Peyer's patch (tissue), 4 donors: ENCODE measurements at regions not wholly inside any gene's neighbourhood (a gene's known extent, or its start where the extent isn't known, plus 50 kb on each side); places are given as distances from the start of the nearest gene placed in this dataset.

Experiments used
- POLR2A ChIP-seq, 2 donors: fragments of 450-650 bp; IDR thresholded peaks; one replicate each; pipeline ENCODE4 v1.5.1; 2017; ENCODE audit warnings: antibody characterized with exemption in 2 of 2, mild to moderate bottlenecking in 2 of 2, moderate library complexity in 2 of 2
- TF ChIP-seq, protein P1 (sequence below), 6 experiments: fragments of 450-650 bp in 4 of 6; fragments of 200-600 bp in 2 of 6; sonication (generic) in 1 of 6; IDR thresholded peaks; one replicate each; pipeline ENCODE4 v1.5.1; 2017 to 2019; ENCODE audit warnings: antibody characterized with exemption in 6 of 6, mild to moderate bottlenecking in 3 of 6, moderate library complexity in 1 of 6

DNA sequence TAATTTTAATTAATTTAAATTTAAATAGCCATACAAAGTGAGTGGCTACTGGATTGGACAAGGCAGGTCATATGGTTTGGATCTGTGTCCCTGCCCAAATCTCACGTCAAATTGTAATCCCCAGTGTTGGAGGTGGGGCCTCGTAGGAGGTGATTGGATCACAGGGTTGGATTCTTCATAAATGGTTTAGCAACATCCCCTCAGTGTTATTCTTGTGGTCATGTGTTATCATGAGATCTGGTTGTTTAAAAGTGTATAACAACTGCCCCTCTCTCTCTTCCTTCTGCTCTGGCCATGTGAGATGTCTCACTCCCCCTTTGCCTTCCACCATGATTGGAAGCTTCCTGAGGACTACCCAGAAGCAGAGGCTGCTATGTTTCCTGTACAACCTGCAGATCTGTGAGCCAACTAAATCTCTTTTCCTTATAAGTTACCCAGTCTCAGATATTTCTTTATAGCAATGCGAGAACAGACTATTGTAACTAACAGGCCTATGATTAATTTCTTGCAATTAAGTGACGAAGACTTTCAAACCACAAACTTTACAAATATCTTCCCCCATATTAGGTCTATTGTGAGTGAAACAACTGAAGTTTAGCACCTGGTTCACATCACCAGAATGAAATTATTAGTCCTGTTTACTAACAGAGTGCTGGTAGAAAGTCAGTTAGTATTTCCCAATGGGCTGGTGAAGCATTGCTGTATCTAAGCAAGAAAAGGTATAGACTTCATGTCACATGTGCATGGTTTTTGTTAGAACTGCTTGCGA is 60.0 kb upstream of the TNFAIP3 start:
- TF ChIP-seq, protein P1, sequence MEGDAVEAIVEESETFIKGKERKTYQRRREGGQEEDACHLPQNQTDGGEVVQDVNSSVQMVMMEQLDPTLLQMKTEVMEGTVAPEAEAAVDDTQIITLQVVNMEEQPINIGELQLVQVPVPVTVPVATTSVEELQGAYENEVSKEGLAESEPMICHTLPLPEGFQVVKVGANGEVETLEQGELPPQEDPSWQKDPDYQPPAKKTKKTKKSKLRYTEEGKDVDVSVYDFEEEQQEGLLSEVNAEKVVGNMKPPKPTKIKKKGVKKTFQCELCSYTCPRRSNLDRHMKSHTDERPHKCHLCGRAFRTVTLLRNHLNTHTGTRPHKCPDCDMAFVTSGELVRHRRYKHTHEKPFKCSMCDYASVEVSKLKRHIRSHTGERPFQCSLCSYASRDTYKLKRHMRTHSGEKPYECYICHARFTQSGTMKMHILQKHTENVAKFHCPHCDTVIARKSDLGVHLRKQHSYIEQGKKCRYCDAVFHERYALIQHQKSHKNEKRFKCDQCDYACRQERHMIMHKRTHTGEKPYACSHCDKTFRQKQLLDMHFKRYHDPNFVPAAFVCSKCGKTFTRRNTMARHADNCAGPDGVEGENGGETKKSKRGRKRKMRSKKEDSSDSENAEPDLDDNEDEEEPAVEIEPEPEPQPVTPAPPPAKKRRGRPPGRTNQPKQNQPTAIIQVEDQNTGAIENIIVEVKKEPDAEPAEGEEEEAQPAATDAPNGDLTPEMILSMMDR (IDR thresholded peaks at IDR 0.05): no peak
- TF ChIP-seq POLR2A (IDR thresholded peaks at IDR 0.05): no peak
